CD4-positive, CD25-positive, alpha-beta regulatory T cell (primary cell): ENCODE measurements at regions not wholly inside any gene's neighbourhood (a gene's known extent, or its start where the extent isn't known, plus 50 kb on each side); places are given as distances from the start of the nearest gene placed in this dataset.

Experiments
- ATAC-seq, 2 donors: fragments of 150-1000 bp; cut with Tn5 transposase; one replicate each; pipeline ENCODE4 v1.10.0; 2021; ENCODE audit warnings: low read depth in 2 of 2, moderate number of reproducible peaks in 2 of 2, moderate library complexity in 1 of 2
- DNase-seq, 3 donors: peaks; one replicate each; pipeline versions ENCODE4 v3.0.0 to v3.0.0-alpha.2; 2012 to 2022; ENCODE audit warnings: mixed read lengths in 1 of 3
- H3K27ac ChIP-seq: one replicate; pipeline ENCODE4 v1.7.0; 2013; ENCODE audit warnings: mild to moderate bottlenecking, low read length; ENCODE audit not compliant: insufficient read depth, poor library complexity, severe bottlenecking
- H3K27me3 ChIP-seq: one replicate; pipeline ENCODE4 v1.7.0; 2013; ENCODE audit warnings: low read length; ENCODE audit not compliant: control insufficient read depth, insufficient read depth
- H3K36me3 ChIP-seq: one replicate; pipeline ENCODE4 v1.7.0; 2013; ENCODE audit warnings: mild to moderate bottlenecking, low read length, moderate library complexity; ENCODE audit not compliant: control insufficient read depth, insufficient read depth
- H3K4me1 ChIP-seq: 2 replicates; pipeline ENCODE4 v1.7.0; 2013; ENCODE audit warnings: mild to moderate bottlenecking, low read length; ENCODE audit not compliant: insufficient read depth, control insufficient read depth, poor library complexity, severe bottlenecking
- H3K4me3 ChIP-seq: one replicate; pipeline ENCODE4 v1.7.0; 2013; ENCODE audit warnings: low read depth, mild to moderate bottlenecking, low read length, moderate library complexity
- H3K9me3 ChIP-seq, 2 experiments: 1 replicate in 1 of 2; 2 replicates in 1 of 2; pipeline ENCODE4 v1.7.0; 2013; ENCODE audit warnings: low read length in 2 of 2, mild to moderate bottlenecking in 1 of 2, moderate library complexity in 1 of 2; ENCODE audit not compliant: control insufficient read depth in 2 of 2
- H3K27ac Mint-ChIP-seq, 3 donors: one replicate each; pipeline ENCODE4 v1.8.0; 2020 to 2022; ENCODE audit warnings: mild to moderate bottlenecking in 3 of 3, mixed read lengths in 3 of 3, moderate library complexity in 2 of 3
- H3K27me3 Mint-ChIP-seq: one replicate; pipeline ENCODE4 v1.8.0; 2022; ENCODE audit warnings: mild to moderate bottlenecking, mixed read lengths
- H3K36me3 Mint-ChIP-seq: one replicate; pipeline ENCODE4 v1.8.0; 2020; ENCODE audit warnings: mixed read lengths
- H3K4me1 Mint-ChIP-seq, 4 donors: one replicate each; pipeline ENCODE4 v1.8.0; 2020 to 2022; ENCODE audit warnings: mixed read lengths in 4 of 4, mild to moderate bottlenecking in 1 of 4
- H3K4me3 Mint-ChIP-seq, 4 donors: one replicate each; pipeline ENCODE4 v1.8.0; 2020 to 2022; ENCODE audit warnings: mild to moderate bottlenecking in 4 of 4, mixed read lengths in 4 of 4, moderate library complexity in 3 of 4
- H3K9me3 Mint-ChIP-seq, 7 donors: one replicate each; pipeline ENCODE4 v1.8.0; 2020 to 2022; ENCODE audit warnings: mixed read lengths in 7 of 7, mild to moderate bottlenecking in 3 of 7, moderate library complexity in 2 of 7

DNA sequence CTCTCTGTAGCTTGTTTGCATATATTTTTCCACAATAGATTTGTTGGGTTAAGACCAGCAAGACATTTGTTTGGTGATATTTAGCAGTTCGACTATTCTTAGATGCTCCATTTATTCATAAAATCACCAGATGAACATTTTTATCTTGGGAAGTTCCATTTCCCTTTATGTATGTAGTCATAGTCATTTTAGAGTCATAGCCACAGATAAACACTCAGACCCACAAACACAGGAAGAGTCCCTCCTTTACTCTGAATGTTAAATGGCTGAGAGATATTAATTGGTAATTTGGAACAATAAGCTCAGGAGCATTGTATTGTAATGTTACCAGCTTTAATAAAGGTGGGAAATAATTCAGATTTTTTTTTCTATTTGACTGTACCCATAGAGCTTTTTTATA lies 1608.7 kb downstream of the STIM2 start:
- Histone ChIP-seq H3K9me3 (no peaks in the 10 kb centered on the region), H3K27ac (no peak overlapping the region), H3K27me3 (no peaks in the 10 kb centered on the region), H3K4me3 (no peak overlapping the region), H3K4me1 (no peaks in the 10 kb centered on the region), H3K36me3 (no peaks in the 10 kb centered on the region)
- H3K9me3 Mint-ChIP-seq, result peaks cover 0 to 7% (median 2%) of the 10 kb centered on the region in 7 donors
- H3K36me3 Mint-ChIP-seq, result no peaks in the 10 kb centered on the region
- ATAC-seq, result no peak
- no peak overlapping the region for H3K27ac Mint-ChIP-seq
- no peak for DNase-seq
- no peaks in the 10 kb centered on the region for H3K27me3 Mint-ChIP-seq
- H3K4me3 Mint-ChIP-seq, result no peak overlapping the region
- no peaks in the 10 kb centered on the region for H3K4me1 Mint-ChIP-seq

DNA sequence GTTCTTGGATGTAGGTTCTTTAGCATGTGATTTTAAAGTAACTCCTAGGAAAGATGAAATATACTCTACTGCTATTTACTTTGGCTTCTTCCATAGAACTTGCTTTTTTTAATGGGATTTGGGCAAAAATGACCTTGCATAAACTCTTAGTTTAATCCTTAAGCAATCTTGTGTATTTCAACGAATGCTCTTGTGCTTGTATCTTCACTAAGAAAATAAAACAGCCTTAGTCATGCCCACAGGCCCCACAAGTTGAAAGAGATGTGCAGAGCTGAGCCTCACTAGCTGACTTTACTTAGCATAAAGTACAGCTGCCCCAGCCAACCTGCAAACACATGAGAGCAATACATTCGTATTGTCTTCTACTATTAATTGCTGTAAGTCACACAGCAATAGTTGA lies 1609.2 kb downstream of the STIM2 start:
- Histone ChIP-seq H3K9me3 (no peaks in the 10 kb centered on the region), H3K4me3 (no peak overlapping the region), H3K36me3 (no peaks in the 10 kb centered on the region), H3K27ac (no peak overlapping the region), H3K4me1 (no peaks in the 10 kb centered on the region), H3K27me3 (no peaks in the 10 kb centered on the region)
- ATAC-seq (no peak), DNase-seq (no peak)
- H3K9me3 Mint-ChIP-seq, result peaks cover 0 to 11% (median 2%) of the 10 kb centered on the region in 7 donors
- no peak overlapping the region for H3K27ac Mint-ChIP-seq
- H3K4me1 Mint-ChIP-seq, result no peaks in the 10 kb centered on the region
- H3K36me3 Mint-ChIP-seq, result no peaks in the 10 kb centered on the region
- no peak overlapping the region for H3K4me3 Mint-ChIP-seq
- H3K27me3 Mint-ChIP-seq, result no peaks in the 10 kb centered on the region

DNA sequence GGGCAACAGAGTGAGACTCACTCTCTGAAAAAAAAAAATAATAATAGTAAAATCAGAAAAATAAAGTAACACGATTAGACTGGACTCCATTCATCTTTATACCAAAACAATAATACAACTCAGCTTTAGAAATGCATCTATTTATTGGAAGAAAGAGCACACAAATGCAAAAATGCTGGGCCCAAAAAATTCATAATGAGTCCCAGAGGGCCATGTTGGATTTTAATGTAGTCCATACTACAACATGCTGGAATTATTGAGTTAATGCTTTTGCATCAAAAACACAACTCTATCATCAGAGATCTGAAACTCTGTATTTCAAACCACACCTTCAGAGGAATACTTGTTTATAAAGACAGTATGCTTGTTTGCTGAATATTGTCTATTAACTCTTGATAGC lies 1614.7 kb downstream of the STIM2 start:
- no peak overlapping the region for H3K27ac ChIP-seq
- H3K4me1 ChIP-seq, result no peaks in the 10 kb centered on the region
- Mint-ChIP-seq H3K27me3 (no peaks in the 10 kb centered on the region), H3K4me1 (no peaks in the 10 kb centered on the region), H3K4me3 (no peak overlapping the region), H3K27ac (no peak overlapping the region), H3K36me3 (no peaks in the 10 kb centered on the region), H3K9me3 (peaks cover 0 to 28% (median 6%) of the 10 kb centered on the region in 7 donors)
- H3K27me3 ChIP-seq, result no peaks in the 10 kb centered on the region
- peaks cover 0 to 7% of the 10 kb centered on the region in 2 experiments for H3K9me3 ChIP-seq
- no peak overlapping the region for H3K4me3 ChIP-seq
- ATAC-seq, result no peak
- no peaks in the 10 kb centered on the region for H3K36me3 ChIP-seq
- DNase-seq, result no peak

DNA sequence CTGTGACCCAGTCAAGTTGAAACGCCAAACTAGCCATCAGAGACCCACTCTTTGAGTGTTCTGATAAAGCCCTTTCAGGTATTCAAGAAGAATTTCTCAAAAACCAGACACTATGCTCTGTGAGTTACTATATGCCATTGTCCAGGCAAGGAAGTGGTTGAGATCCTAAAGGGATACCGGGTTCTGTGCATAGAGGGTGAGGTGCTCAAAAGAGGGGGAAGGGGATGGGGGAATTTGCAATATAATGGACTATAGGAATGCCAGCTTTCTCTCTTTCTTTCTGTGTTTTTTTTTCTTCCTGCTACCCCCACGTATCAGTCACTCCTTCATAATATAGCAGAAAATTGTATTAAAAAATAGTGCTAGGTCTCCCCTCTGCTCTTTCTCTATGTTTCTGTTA lies 1619.0 kb downstream of the STIM2 start:
- H3K4me3 ChIP-seq, result no peak overlapping the region
- H3K27me3 Mint-ChIP-seq, result no peaks in the 10 kb centered on the region
- DNase-seq, result no peak
- H3K27me3 ChIP-seq, result no peaks in the 10 kb centered on the region
- H3K27ac ChIP-seq, result no peak overlapping the region
- no peaks in the 10 kb centered on the region for H3K36me3 ChIP-seq
- no peak for ATAC-seq
- no peaks in the 10 kb centered on the region for H3K36me3 Mint-ChIP-seq
- peaks cover 0 to 35% (median 6%) of the 10 kb centered on the region in 7 donors for H3K9me3 Mint-ChIP-seq
- H3K4me3 Mint-ChIP-seq, result no peak overlapping the region
- no peak overlapping the region for H3K27ac Mint-ChIP-seq
- no peaks in the 10 kb centered on the region for H3K4me1 Mint-ChIP-seq
- H3K4me1 ChIP-seq, result no peaks in the 10 kb centered on the region
- peaks cover 0 to 11% of the 10 kb centered on the region in 2 experiments for H3K9me3 ChIP-seq

DNA sequence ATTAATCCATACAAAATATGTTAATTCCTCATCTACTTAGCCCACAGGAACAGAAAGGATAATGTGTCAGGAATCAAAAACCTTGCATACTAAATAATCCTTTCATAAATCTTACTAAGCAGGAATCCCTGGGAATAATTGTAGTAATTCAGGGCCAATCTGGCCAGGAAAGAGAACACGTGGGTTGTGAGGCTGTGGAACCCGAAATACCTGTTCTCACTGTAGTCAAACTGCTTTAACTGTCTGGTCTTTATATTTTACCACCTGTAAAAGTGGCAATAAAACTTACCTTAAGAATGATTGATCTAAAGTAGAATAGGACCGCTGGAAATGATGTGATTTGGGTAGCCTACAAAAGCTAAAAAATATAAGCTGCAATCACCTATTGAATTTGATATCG lies 1620.9 kb downstream of the STIM2 start:
- Histone ChIP-seq H3K4me3 (no peak overlapping the region), H3K27ac (no peak overlapping the region), H3K4me1 (no peaks in the 10 kb centered on the region), H3K27me3 (no peaks in the 10 kb centered on the region), H3K9me3 (peaks cover 0 to 11% of the 10 kb centered on the region in 2 experiments), H3K36me3 (no peaks in the 10 kb centered on the region)
- Mint-ChIP-seq H3K4me3 (no peak overlapping the region), H3K36me3 (no peaks in the 10 kb centered on the region), H3K9me3 (peaks cover 0 to 29% (median 5%) of the 10 kb centered on the region in 7 donors), H3K27ac (no peak overlapping the region), H3K4me1 (no peaks in the 10 kb centered on the region), H3K27me3 (no peaks in the 10 kb centered on the region)
- DNase-seq, result no peak
- ATAC-seq, result no peak

DNA sequence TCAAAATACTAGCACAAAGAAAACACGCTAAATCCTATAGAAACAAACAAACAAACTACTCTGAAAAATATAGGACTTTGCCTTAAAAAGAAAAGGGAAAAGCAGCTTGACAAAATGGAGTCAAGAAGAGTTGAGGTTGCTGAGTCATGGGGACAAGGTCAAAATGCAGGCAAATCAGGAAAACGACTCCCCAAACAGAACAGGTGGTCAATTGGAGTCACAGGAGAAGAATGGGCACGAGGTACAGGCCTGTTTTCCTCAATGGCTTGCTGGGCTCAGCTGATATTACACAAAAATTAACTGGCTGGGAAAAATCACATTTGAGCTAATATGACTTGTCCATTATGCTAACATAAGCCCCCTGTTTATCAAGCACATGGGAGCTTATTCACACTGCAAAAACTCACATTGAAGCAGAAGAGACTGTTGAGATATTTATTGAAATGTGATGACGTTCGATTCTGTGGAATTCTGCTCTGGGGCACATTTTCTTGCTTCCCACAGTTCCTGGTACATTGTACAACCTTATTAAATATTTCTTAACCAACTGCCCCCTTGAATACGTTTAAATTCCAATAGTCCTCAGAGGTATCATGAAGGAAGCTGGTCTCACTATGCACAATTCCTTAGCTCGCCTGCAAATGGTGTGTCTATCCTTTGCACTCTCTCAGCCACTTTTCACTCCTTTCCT lies 1622.1 kb downstream of the STIM2 start:
- Histone ChIP-seq H3K36me3 (no peaks in the 10 kb centered on the region), H3K27ac (no peak overlapping the region), H3K27me3 (no peaks in the 10 kb centered on the region), H3K4me1 (no peaks in the 10 kb centered on the region), H3K4me3 (no peak overlapping the region), H3K9me3 (peaks cover 0 to 11% of the 10 kb centered on the region in 2 experiments)
- H3K4me3 Mint-ChIP-seq, result no peak overlapping the region
- H3K4me1 Mint-ChIP-seq, result no peaks in the 10 kb centered on the region
- DNase-seq (no peak), ATAC-seq (no peak)
- no peak overlapping the region for H3K27ac Mint-ChIP-seq
- H3K27me3 Mint-ChIP-seq, result no peaks in the 10 kb centered on the region
- peaks cover 0 to 34% (median 8%) of the 10 kb centered on the region in 7 donors for H3K9me3 Mint-ChIP-seq
- H3K36me3 Mint-ChIP-seq, result no peaks in the 10 kb centered on the region

DNA sequence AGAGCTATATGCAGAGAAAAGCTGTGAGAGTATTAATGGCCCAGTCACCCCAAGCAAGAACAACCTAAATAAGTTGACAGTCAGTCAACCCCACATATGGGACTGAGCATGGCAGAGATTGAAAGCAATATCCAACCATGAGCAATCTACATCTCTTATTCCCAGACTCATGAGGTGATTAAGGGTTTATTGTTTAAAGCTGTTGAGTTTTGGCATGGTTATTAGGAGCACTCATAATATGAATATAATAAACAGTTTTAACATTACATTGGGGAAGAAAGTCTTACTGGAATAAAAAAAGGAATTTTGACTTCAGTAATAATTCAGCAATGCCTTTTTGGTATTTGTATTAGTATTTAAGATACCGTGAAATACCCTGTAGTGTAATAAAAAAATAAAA lies 1627.4 kb downstream of the STIM2 start:
- H3K4me3 Mint-ChIP-seq, result no peak overlapping the region
- Histone ChIP-seq H3K27ac (no peak overlapping the region), H3K27me3 (no peaks in the 10 kb centered on the region), H3K4me3 (no peak overlapping the region), H3K9me3 (peaks cover 0 to 3% of the 10 kb centered on the region in 2 experiments), H3K36me3 (no peaks in the 10 kb centered on the region), H3K4me1 (no peaks in the 10 kb centered on the region)
- ATAC-seq (no peak), DNase-seq (no peak)
- H3K36me3 Mint-ChIP-seq, result no peaks in the 10 kb centered on the region
- no peaks in the 10 kb centered on the region for H3K4me1 Mint-ChIP-seq
- peaks cover 0 to 20% (median 7%) of the 10 kb centered on the region in 7 donors for H3K9me3 Mint-ChIP-seq
- H3K27me3 Mint-ChIP-seq, result no peaks in the 10 kb centered on the region
- no peak overlapping the region for H3K27ac Mint-ChIP-seq

DNA sequence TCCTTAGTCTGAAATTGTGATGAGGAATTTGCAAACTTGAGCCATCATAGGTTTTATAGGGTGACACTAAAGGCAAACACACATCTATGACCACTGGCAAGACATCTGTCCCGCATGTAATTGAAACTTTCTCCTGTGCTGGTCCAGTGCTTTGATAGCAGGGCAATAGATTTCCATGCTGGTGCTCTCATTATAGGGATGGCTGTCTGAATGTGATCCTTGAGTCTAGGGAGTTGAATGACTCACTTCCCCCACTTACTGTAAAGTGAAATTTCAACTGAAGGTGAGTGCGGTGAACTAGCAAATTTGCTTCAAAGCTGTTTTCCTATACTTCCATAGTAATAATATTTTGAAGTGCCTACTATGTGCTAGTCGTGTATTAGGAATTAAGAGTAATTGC lies 1630.0 kb downstream of the STIM2 start:
- Histone ChIP-seq H3K9me3 (peaks cover 0 to 3% of the 10 kb centered on the region in 2 experiments), H3K27me3 (no peaks in the 10 kb centered on the region), H3K4me1 (no peaks in the 10 kb centered on the region), H3K27ac (no peak overlapping the region), H3K4me3 (no peak overlapping the region), H3K36me3 (no peaks in the 10 kb centered on the region)
- no peaks in the 10 kb centered on the region for H3K4me1 Mint-ChIP-seq
- H3K27me3 Mint-ChIP-seq, result no peaks in the 10 kb centered on the region
- H3K9me3 Mint-ChIP-seq, result peaks cover 0 to 18% (median 7%) of the 10 kb centered on the region in 7 donors
- H3K36me3 Mint-ChIP-seq, result no peaks in the 10 kb centered on the region
- no peak for DNase-seq
- no peak for ATAC-seq
- no peak overlapping the region for H3K4me3 Mint-ChIP-seq
- no peak overlapping the region for H3K27ac Mint-ChIP-seq
